HG03432 (cell line): ENCODE measurements at regions not wholly inside any gene's neighbourhood (a gene's known extent, or its start where the extent isn't known, plus 50 kb on each side); places are given as distances from the start of the nearest gene placed in this dataset.

Source experiments
- ATAC-seq: cut with Tn5 transposase; IDR thresholded peaks from one replicate; pipeline ENCODE4 v1.9.1; 2021; ENCODE audit warnings: mild to moderate bottlenecking, moderate library complexity; ENCODE audit not compliant: unreplicated experiment

- no peak for ATAC-seq
Measured at GRCh38 chr4:119832776-119833175, 204.2 kb upstream of the PDE5A start.

- ATAC-seq = no peak
Measured at GRCh38 chr4:119829326-119829725, 200.7 kb upstream of the PDE5A start.

GRCh38 chr4:119825696-119826095 is 197.1 kb upstream of the PDE5A start:
- ATAC-seq = no peak

GRCh38 chr4:119823891-119824290 is 195.3 kb upstream of the PDE5A start:
- no peak for ATAC-seq

- no peak for ATAC-seq
Measured at GRCh38 chr4:119823045-119823444, 194.4 kb upstream of the PDE5A start.

- ATAC-seq = no peak
Measured at GRCh38 chr4:119816473-119816872, 187.9 kb upstream of the PDE5A start.

GRCh38 chr4:119810001-119810400 is 181.4 kb upstream of the PDE5A start:
- ATAC-seq = no peak

GRCh38 chr4:119804404-119804803 is 175.8 kb upstream of the PDE5A start:
- no peak for ATAC-seq

GRCh38 chr4:119797238-119797894 is 168.8 kb upstream of the PDE5A start:
- peak; percentile 73 for ATAC-seq

GRCh38 chr4:119795986-119796578 is 167.5 kb upstream of the PDE5A start:
- ATAC-seq = no peak

GRCh38 chr4:119794681-119795080 is 166.1 kb upstream of the PDE5A start:
- ATAC-seq = no peak

- no peak for ATAC-seq
Measured at GRCh38 chr4:119794113-119794512, 165.5 kb upstream of the PDE5A start.

- ATAC-seq = no peak
Measured at GRCh38 chr4:119788349-119789266, 160.0 kb upstream of the PDE5A start.

GRCh38 chr4:119785963-119786362 is 157.4 kb upstream of the PDE5A start:
- ATAC-seq = no peak

- ATAC-seq = no peak
Measured at GRCh38 chr4:119783189-119783983, 154.8 kb upstream of the PDE5A start.

GRCh38 chr4:119781044-119781443 is 152.4 kb upstream of the PDE5A start:
- no peak for ATAC-seq

- no peak for ATAC-seq
Measured at GRCh38 chr4:119774840-119775239, 146.2 kb upstream of the PDE5A start.

- no peak for ATAC-seq
Measured at GRCh38 chr4:119765951-119766350, 137.3 kb upstream of the PDE5A start.

- ATAC-seq = no peak
Measured at GRCh38 chr4:119765469-119765868, 136.9 kb upstream of the PDE5A start.

- no peak for ATAC-seq
Measured at GRCh38 chr4:119763386-119763785, 134.8 kb upstream of the PDE5A start.

GRCh38 chr4:119755599-119755998 is 127.0 kb upstream of the PDE5A start:
- ATAC-seq = no peak
